PC-9 (cell line): ENCODE measurements at regions not wholly inside any gene's neighbourhood (a gene's known extent, or its start where the extent isn't known, plus 50 kb on each side); places are given as distances from the start of the nearest gene placed in this dataset.

Experiments
- CTCF ChIP-seq: fragments of 200-600 bp; sonication (generic); conservative IDR thresholded peaks from 2 replicates; pipeline ENCODE4 v1.6.1; 2017; ENCODE audit warnings: mixed run types, antibody characterized with exemption, mild to moderate bottlenecking, moderate library complexity
- EZH2 ChIP-seq: fragments of 200-600 bp; sonication (generic); IDR thresholded peaks from 2 replicates; pipeline ENCODE4 v1.8.0; 2017; ENCODE audit warnings: antibody characterized with exemption, low read depth

- TF ChIP-seq CTCF (no peak), EZH2 (no peak)
These were observed 833.1 kb upstream of the NXPH2 start for GRCh38 chr2:139613264-139613663.
